IMR-90 (cell line): ENCODE measurements at regions not wholly inside any gene's neighbourhood (a gene's known extent, or its start where the extent isn't known, plus 50 kb on each side); places are given as distances from the start of the nearest gene placed in this dataset.

Experiments
- ATAC-seq: fragments of 200-7000 bp; cut with Tn5 transposase; 2 replicates; pipeline ENCODE4 v1.9.1; 2020; ENCODE audit warnings: low read depth, mild to moderate bottlenecking, moderate library complexity
- BruUV-seq: library from RNA; stranded (reverse); fragments of 400-500 nt; replicated peaks from 2 replicates; lab custom pipeline; 2021; lab: Mats Ljungman, UMichigan
- CTCF ChIA-PET: fragments of 300-600 bp; formaldehyde crosslinking; extraction: SDS; loops from one replicate; lab custom pipeline; 2021; ENCODE audit warnings: antibody characterized with exemption; lab: Yijun Ruan, JAX
- POLR2A ChIA-PET: fragments of 300-600 bp; sonication (Branson Sonifier 250); formaldehyde crosslinking; loops from one replicate; lab custom pipeline; 2022; ENCODE audit warnings: antibody characterized with exemption; ENCODE audit not compliant: unreplicated experiment; lab: Charles Lee
- DNase-seq: peaks from one replicate; pipeline ENCODE4 v3.0.0; 2013
- H2AFZ ChIP-seq: replicated peaks from 2 replicates; pipeline ENCODE3; 2013; ENCODE audit warnings: low read length, mild to moderate bottlenecking; ENCODE audit not compliant: poor library complexity
- H2AK5ac ChIP-seq: 2 replicates; pipeline ENCODE4 v1.6.1; 2013; ENCODE audit warnings: low read depth, low read length, inconsistent platforms
- H2AK9ac ChIP-seq: replicated peaks from 2 replicates; pipeline ENCODE3; 2013; ENCODE audit warnings: mild to moderate bottlenecking, low read depth, low read length, moderate library complexity; ENCODE audit not compliant: poor library complexity
- H2BK120ac ChIP-seq: 2 replicates; pipeline ENCODE4 v1.6.1; 2013; ENCODE audit warnings: low read depth, low read length, inconsistent platforms
- H2BK15ac ChIP-seq: 3 replicates; pipeline ENCODE4 v1.6.1; 2013; ENCODE audit warnings: low read depth, low read length, inconsistent platforms
- H2BK20ac ChIP-seq: 2 replicates; pipeline ENCODE4 v1.6.1; 2013; ENCODE audit warnings: low read depth, mild to moderate bottlenecking, inconsistent platforms, low read length, moderate library complexity
- H2BK5ac ChIP-seq: 2 replicates; pipeline ENCODE4 v1.6.1; 2013; ENCODE audit warnings: mild to moderate bottlenecking, low read depth, low read length, inconsistent platforms; ENCODE audit not compliant: poor library complexity, severe bottlenecking
- H3K14ac ChIP-seq: replicated peaks from 2 replicates; pipeline ENCODE4 v1.6.1; 2013; ENCODE audit warnings: low read depth, low read length, inconsistent platforms
- H3K18ac ChIP-seq: 2 replicates; pipeline ENCODE4 v1.6.1; 2013; ENCODE audit warnings: low read depth, low read length, control low read depth
- H3K23ac ChIP-seq: 2 replicates; pipeline ENCODE4 v1.6.1; 2013; ENCODE audit warnings: low read depth, low read length, inconsistent platforms
- H3K27ac ChIP-seq: 2 replicates; pipeline ENCODE4 v1.5.1; 2013; ENCODE audit warnings: mild to moderate bottlenecking, control low read depth, low read length; ENCODE audit not compliant: insufficient read depth
- H3K27me3 ChIP-seq: 2 replicates; pipeline ENCODE4 v1.6.1; 2013; ENCODE audit warnings: low read length; ENCODE audit not compliant: control insufficient read depth, insufficient read depth
- H3K36me3 ChIP-seq: 2 replicates; pipeline ENCODE4 v1.6.1; 2013; ENCODE audit warnings: low read length, mixed read lengths; ENCODE audit not compliant: control insufficient read depth, insufficient read depth
- H3K4ac ChIP-seq: 2 replicates; pipeline ENCODE4 v1.6.1; 2013; ENCODE audit warnings: low read depth, low read length, inconsistent platforms
- H3K4me1 ChIP-seq: 2 replicates; pipeline ENCODE4 v1.6.1; 2013; ENCODE audit warnings: low read length, mixed read lengths; ENCODE audit not compliant: control insufficient read depth, insufficient read depth
- H3K4me2 ChIP-seq: 2 replicates; pipeline ENCODE4 v1.6.1; 2013; ENCODE audit warnings: low read depth, mild to moderate bottlenecking, control low read depth, low read length, moderate library complexity
- H3K4me3 ChIP-seq: 2 replicates; pipeline ENCODE4 v1.5.1; 2013; ENCODE audit warnings: low read depth, mild to moderate bottlenecking, control low read depth, low read length, moderate library complexity; ENCODE audit not compliant: insufficient read depth
- H3K56ac ChIP-seq: 2 replicates; pipeline ENCODE4 v1.6.1; 2013; ENCODE audit warnings: low read length, inconsistent platforms; ENCODE audit not compliant: insufficient read depth; ENCODE audit errors: extremely low read depth
- H3K79me1 ChIP-seq, 2 experiments: 2 replicates each; pipeline ENCODE4 v1.6.1; 2013; ENCODE audit warnings: low read length in 2 of 2, inconsistent platforms in 1 of 2, low read depth in 1 of 2
- H3K9ac ChIP-seq: 2 replicates; pipeline ENCODE4 v1.6.1; 2013; ENCODE audit warnings: low read depth, low read length, control low read depth
- H3K9me1 ChIP-seq: 2 replicates; pipeline ENCODE4 v1.6.1; 2013; ENCODE audit warnings: low read length, inconsistent platforms; ENCODE audit not compliant: insufficient read depth
- H3K9me3 ChIP-seq: 2 replicates; pipeline ENCODE4 v1.6.1; 2013; ENCODE audit warnings: low read length; ENCODE audit not compliant: control insufficient read depth, insufficient read depth
- H4K20me1 ChIP-seq: 2 replicates; pipeline ENCODE4 v1.6.1; 2013; ENCODE audit warnings: low read length, inconsistent platforms; ENCODE audit not compliant: insufficient read depth
- H4K5ac ChIP-seq: 2 replicates; pipeline ENCODE4 v1.6.1; 2013; ENCODE audit warnings: mild to moderate bottlenecking, low read depth, low read length, control low read depth
- H4K8ac ChIP-seq, 2 experiments: 2 replicates each; pipeline ENCODE4 v1.6.1; 2013; ENCODE audit warnings: low read depth in 2 of 2, low read length in 2 of 2, control low read depth in 1 of 2, inconsistent platforms in 1 of 2
- H4K91ac ChIP-seq: 2 replicates; pipeline ENCODE4 v1.6.1; 2013; ENCODE audit warnings: low read depth, low read length, inconsistent platforms; ENCODE audit not compliant: insufficient read depth
- BHLHE40 ChIP-seq: fragments of 150-350 bp; IDR thresholded peaks from 2 replicates; pipeline ENCODE4 v1.6.1; 2016; ENCODE audit warnings: mild to moderate bottlenecking, low read depth, low read length
- CEBPB ChIP-seq: IDR thresholded peaks from 2 replicates; pipeline ENCODE4 v1.6.1; 2012; ENCODE audit warnings: low read depth, low read length, improper control_type of control experiment
- CHD1 ChIP-seq: IDR thresholded peaks from 2 replicates; pipeline ENCODE4 v1.6.1; 2012; ENCODE audit warnings: low read depth, low read length, improper control_type of control experiment
- ELK1 ChIP-seq: fragments of 150-350 bp; IDR thresholded peaks from 2 replicates; pipeline ENCODE4 v1.6.1; 2016; ENCODE audit warnings: low read depth, mild to moderate bottlenecking, low read length, moderate library complexity, borderline replicate concordance
- FOS ChIP-seq: fragments of 150-350 bp; IDR thresholded peaks from 2 replicates; pipeline ENCODE4 v1.6.1; 2016; ENCODE audit warnings: low read depth, low read length
- MAFK ChIP-seq: IDR thresholded peaks from 2 replicates; pipeline ENCODE4 v1.6.1; 2012; ENCODE audit warnings: low read depth, low read length, improper control_type of control experiment
- MAZ ChIP-seq: IDR thresholded peaks from 2 replicates; pipeline ENCODE4 v1.6.1; 2012; ENCODE audit warnings: low read depth, mild to moderate bottlenecking, low read length, improper control_type of control experiment, moderate library complexity, borderline replicate concordance
- MXI1 ChIP-seq: IDR thresholded peaks from 2 replicates; pipeline ENCODE4 v1.6.1; 2012; ENCODE audit warnings: low read depth, mild to moderate bottlenecking, low read length, moderate library complexity, borderline replicate concordance
- NFE2L2 ChIP-seq: fragments of 150-350 bp; IDR thresholded peaks from 2 replicates; pipeline ENCODE4 v1.6.1; 2016; ENCODE audit warnings: low read depth, mild to moderate bottlenecking, low read length
- POLR2A ChIP-seq: IDR thresholded peaks from 2 replicates; pipeline ENCODE4 v1.6.1; 2012; ENCODE audit warnings: mild to moderate bottlenecking, low read depth, low read length
- RAD21 ChIP-seq: IDR thresholded peaks from 2 replicates; pipeline ENCODE4 v1.6.1; 2012; ENCODE audit warnings: low read length, improper control_type of control experiment
- RCOR1 ChIP-seq: IDR thresholded peaks from 2 replicates; pipeline ENCODE4 v1.6.1; 2012; ENCODE audit warnings: mild to moderate bottlenecking, low read length, improper control_type of control experiment; ENCODE audit not compliant: insufficient replicate concordance
- RFX5 ChIP-seq: IDR thresholded peaks from 2 replicates; pipeline ENCODE4 v1.8.0; 2012; ENCODE audit warnings: low read depth, mild to moderate bottlenecking, low read length, moderate library complexity
- SMC3 ChIP-seq: fragments of 150-350 bp; IDR thresholded peaks from 2 replicates; pipeline ENCODE4 v1.6.1; 2016; ENCODE audit warnings: low read depth, mild to moderate bottlenecking, antibody characterized with exemption, low read length, moderate library complexity
- USF2 ChIP-seq: fragments of 150-350 bp; IDR thresholded peaks from 2 replicates; pipeline ENCODE4 v1.6.1; 2017; ENCODE audit warnings: mild to moderate bottlenecking, antibody characterized with exemption, low read length, low read depth
- WGBS, 2 experiments: methylation state at CpG; one replicate each; pipeline versions ENCODE4 v1.1.5 to v1.1.7; 2013; ENCODE audit warnings: missing lambda C conversion rate in 2 of 2; ENCODE audit not compliant: insufficient read length in 1 of 2; ENCODE audit errors: extremely low coverage in 2 of 2; 5-methylcytosine and 5-hydroxymethylcytosine counted together
- dilution Hi-C: fragments of 300-500 bp; cut with HindIII; formaldehyde crosslinking; loops from one replicate; pipeline ENCODE4 v1.14.3; 2018; ENCODE audit warnings: low sequenced_read_pairs; ENCODE audit not compliant: unreplicated experiment
- in situ Hi-C: fragments of 300-500 bp; cut with MboI; formaldehyde crosslinking; loops from 3 replicates; pipeline ENCODE4 v1.14.3; 2019; ENCODE audit warnings: low sequenced_read_pairs, inconsistent platforms, mixed read lengths
- intact Hi-C: fragments of 100-400 bp; cut with micrococcal nuclease; formaldehyde crosslinking; loops from 2 replicates; pipeline ENCODE4 v1.10.0; 2022

- in situ Hi-C loops, result no loop called here
- WGBS, 2 experiments, result no CpG with 5 or more reads among the region's 4 CpGs
Measured at GRCh38 chr16:79954921-79955705, 354.6 kb upstream of the MAF start.

More at GRCh38 chr16:79954921-79955705, 354.6 kb upstream of the MAF start:
- no peaks in the 10 kb centered on the region for H3K9me1 ChIP-seq
- H2AFZ ChIP-seq, result no peak overlapping the region
- no peak overlapping the region for H3K18ac ChIP-seq
- H2AK5ac ChIP-seq, result no peak overlapping the region
- POLR2A ChIA-PET, result no interaction called here
- no peak overlapping the region for H4K8ac ChIP-seq
- H3K4me2 ChIP-seq, result no peak overlapping the region
- intact Hi-C loops, result no loop called here
- no peak overlapping the region for H2BK15ac ChIP-seq
- H2AK9ac ChIP-seq, result no peak overlapping the region
- no peak overlapping the region for H2BK5ac ChIP-seq
- BruUV-seq, result no TSS peak
- no peaks in the 10 kb centered on the region for H3K4me1 ChIP-seq
- H3K56ac ChIP-seq, result no peak overlapping the region
- H3K9me3 ChIP-seq, result no peaks in the 10 kb centered on the region
- no peak overlapping the region for H3K27ac ChIP-seq
- no peak overlapping the region for H3K9ac ChIP-seq
- no peak for DNase-seq
- no peak overlapping the region for H3K14ac ChIP-seq
- no peaks in the 10 kb centered on the region for H3K79me1 ChIP-seq
- H4K91ac ChIP-seq, result no peak overlapping the region
- H4K20me1 ChIP-seq, result no peaks in the 10 kb centered on the region
- H4K5ac ChIP-seq, result no peak overlapping the region
- TF ChIP-seq BHLHE40 (no peak), USF2 (no peak), MAFK (no peak), SMC3 (no peak), FOS (no peak), MXI1 (no peak), RFX5 (no peak), MAZ (no peak), NFE2L2 (no peak), ELK1 (no peak), RAD21 (no peak), RCOR1 (no peak), CHD1 (no peak), POLR2A (no peak), CEBPB (no peak)
- no peak overlapping the region for H3K23ac ChIP-seq
- no peak for ATAC-seq
- dilution Hi-C loops, result no loop called here
- no peak overlapping the region for H2BK120ac ChIP-seq
- H3K36me3 ChIP-seq, result no peaks in the 10 kb centered on the region
- no peak overlapping the region for H3K4ac ChIP-seq
- H3K27me3 ChIP-seq, result no peaks in the 10 kb centered on the region
- CTCF ChIA-PET, result no interaction called here
- no peak overlapping the region for H3K4me3 ChIP-seq
- H2BK20ac ChIP-seq, result no peak overlapping the region
